ENCODE measurements at regions not wholly inside any gene's neighbourhood (a gene's known extent, or its start where the extent isn't known, plus 50 kb on each side); places are given as distances from the start of the nearest gene placed in this dataset.
"Not testable (repeated sequence)": the region's sequence is repeated elsewhere in the genome, so short reads cannot be mapped to it uniquely, and the experiment has no call there.

- FAIRE-seq: no peak
Measured at GRCh38 chr4:170949084-170949483, 859.3 kb upstream of the AADAT start.

DNA sequence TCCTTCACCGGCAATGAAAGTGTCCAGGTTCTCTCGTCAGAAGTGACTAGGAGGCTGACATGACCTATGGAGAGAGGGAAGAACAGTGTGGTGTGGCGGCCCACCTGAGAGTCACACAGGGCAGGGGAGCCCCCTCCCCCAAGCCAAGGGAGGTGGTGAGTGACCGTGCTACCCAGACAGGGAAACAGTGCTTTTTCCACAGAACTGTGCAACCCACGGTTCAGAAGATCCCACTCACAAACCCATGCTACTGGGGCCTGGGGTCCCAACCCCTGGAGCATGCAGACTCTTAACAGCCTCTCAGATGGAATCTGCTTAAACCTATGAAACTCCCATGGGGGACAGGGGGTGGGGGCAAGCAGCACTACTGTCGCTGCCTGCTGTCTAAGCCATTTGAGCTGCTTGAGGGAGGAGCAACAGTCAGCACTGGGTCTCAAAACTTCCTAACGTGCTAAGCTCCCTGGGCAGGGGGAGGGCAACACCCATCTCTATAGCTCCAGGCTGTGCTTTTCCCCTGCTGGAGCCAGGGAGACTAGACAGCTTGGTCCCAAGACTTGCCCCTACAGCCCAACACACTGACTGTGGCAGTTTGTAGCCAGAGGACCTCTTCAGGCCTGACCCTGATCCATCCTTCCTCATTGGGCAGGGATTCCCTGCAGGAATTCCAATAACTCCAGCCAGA, 850.4 kb upstream of the AADAT start:
- FAIRE-seq: no peak

DNA sequence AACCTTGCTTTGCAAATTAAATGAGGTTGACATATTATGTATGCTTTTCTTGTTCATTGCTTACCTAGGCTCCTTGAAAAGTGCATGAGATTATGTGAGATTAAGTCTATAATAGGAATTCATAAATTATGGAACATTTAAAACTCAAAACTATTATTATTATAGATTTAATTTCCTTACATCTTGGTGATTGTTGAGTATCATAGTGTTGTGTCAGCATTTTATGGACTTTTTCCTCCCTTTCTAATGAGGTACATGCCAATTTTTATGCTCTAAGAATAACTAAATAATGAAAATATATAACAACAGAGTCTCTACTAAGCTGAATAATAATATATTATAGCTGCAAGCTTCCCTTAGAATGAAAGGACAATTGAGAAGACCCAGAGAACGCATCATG, 848.8 kb upstream of the AADAT start:
- FAIRE-seq: no peak

DNA sequence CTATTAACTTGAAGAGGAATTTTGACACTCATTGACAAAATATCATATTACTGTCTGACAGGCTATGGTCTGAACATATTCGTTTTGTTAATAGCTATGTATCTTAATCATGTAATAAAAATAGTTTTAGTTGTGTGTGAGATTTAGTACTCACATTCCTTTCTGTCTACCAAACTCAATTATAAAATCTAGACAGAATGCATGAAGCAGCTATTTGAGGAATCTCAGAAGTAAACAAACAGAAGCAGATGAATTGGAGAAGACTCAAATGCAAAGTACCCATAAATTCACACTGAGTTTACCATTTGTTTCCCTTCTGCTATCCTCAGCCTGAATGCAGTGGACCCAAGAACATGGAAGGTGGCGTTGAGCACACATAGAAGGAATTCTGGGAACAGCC, 841.6 kb upstream of the AADAT start:
- no peak for FAIRE-seq

- FAIRE-seq: no peak
Measured at GRCh38 chr4:170888660-170889059, 798.9 kb upstream of the AADAT start.

DNA sequence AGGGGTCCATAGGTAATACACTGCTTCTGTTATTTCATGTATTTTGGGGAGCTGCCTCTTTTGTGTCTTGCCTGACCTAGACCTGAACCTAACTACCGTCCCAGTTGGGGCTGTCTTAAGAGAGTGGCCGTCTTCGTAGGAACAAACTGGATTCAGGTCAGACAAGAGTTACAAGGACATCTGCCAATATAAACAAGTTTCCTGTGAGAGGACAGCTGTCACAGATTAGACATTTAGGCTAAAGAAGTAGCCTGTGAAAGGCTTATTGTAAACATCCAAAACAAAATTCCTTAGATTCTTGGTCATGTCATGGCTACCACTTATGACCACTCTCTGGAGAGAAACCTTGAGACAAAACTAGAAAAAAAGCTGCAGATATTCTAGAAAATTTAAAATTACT, 797.6 kb upstream of the AADAT start:
- FAIRE-seq: no peak

- no peak for FAIRE-seq
Measured at GRCh38 chr4:170884969-170885570, 795.3 kb upstream of the AADAT start.

DNA sequence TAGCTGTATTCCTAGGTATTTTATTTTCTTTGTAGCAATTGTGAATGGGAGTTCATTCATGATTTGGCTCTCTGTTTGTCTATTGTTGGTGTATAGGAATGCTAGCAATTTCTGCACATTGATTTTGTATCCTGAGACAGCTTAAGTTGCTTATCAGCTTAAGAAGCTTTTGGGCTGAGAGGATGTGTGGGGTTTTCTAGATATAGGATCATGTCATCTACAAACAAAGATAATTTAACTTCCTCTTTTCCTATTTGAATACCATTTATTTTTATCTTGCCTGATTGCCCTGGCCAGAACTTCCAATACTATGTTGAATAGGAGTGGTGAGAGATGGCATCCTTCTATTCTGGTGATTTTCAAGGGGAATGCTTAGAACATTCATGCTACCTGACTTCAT, 791.9 kb upstream of the AADAT start:
- FAIRE-seq: not testable (repeated sequence)

DNA sequence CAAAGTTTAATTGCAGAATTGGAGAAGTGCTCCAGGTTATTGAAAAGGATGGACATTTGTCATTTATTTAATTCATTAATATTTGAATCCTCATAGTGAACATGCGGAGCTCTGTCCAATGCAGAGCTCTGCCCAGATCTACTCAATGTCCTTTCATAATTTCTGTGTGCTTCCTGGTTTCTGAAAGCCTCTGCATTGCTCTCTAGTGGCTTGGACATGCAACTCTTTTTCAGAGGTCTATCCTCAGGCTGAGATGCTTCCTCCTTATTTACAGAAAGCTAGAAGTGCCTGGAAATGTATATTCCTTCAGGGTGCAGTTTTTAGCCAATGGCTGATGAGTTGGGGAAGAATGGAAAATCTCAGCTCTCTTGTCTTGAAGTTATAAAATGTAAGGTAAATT, 786.1 kb upstream of the AADAT start:
- no peak for FAIRE-seq

DNA sequence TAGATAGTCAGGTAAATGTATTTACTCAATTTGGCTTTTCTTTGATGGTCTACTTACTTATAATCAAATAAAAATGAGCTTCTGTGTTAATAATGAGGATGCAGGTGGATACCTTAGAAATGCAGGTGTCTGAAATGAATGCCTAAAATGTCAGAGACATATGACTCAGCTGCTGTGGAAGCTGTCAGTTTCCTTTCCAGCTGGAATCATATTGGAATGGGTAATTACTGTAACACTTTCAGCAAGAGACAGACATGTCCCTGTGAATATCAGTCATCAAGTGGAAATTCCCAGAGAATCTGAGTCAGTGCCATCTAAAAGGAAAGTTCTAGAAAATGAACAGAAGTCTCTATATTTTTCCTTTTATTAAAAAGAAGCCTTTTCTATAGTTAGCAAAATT, 783.0 kb upstream of the AADAT start:
- FAIRE-seq: no peak

DNA sequence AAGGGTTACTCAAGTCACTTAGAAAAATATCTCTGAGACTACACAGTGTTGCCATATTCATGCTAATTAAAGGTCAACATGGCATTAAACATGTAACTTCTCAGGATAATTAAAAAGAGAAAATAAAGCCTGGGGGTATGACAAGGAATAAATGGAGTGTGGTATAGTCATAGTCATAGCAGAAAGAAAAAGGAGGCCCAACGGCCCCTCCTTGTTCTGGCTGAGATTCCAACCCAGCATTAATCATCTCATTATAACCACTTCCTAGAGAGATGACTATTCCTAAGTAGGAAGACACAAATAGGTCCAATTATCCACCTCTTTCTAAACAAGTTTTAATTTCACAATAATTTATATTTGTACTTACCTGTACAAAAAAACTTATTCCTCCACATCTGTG, 778.4 kb upstream of the AADAT start:
- no peak for FAIRE-seq

- FAIRE-seq: no peak
Measured at GRCh38 chr4:170854097-170854496, 764.3 kb upstream of the AADAT start.

- FAIRE-seq: no peak
Measured at GRCh38 chr4:170853422-170854021, 763.8 kb upstream of the AADAT start.

- FAIRE-seq: no peak
Measured at GRCh38 chr4:170849969-170850368, 760.2 kb upstream of the AADAT start.

DNA sequence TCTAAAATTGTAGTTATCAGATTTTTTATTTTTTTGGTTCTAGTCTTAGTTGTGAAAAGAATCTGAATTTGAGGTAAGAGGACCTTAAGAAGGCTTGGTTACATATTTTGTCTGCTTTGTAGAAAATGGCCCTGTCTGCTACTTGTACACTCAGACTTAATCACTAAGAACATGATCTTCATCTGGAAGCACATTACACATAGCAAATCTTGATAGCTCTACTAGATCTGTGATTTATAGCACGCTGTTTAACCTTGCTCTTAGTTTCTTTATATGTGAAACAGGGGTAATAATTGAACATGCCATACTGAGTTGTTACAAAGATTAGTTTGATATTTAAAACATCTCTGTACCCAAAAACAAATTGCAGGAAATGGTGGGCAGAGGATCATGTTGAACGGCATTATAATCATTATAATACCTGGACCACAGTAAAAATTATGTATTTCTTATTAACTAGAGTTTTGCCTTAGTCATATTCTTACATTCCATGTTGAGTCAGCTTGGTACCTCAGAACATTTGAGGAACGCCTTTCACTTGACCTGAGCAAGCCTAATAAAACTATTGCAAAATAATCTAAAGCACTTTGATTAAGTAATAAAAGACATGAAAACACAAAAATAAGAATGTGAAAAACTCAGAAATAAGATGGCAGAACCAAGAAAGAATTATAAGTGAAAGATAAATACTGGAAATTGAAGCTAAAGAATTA, 738.0 kb upstream of the AADAT start:
- FAIRE-seq: no peak

GRCh38 chr4:170818786-170819185, 729.0 kb upstream of the AADAT start:
- FAIRE-seq: no peak

DNA sequence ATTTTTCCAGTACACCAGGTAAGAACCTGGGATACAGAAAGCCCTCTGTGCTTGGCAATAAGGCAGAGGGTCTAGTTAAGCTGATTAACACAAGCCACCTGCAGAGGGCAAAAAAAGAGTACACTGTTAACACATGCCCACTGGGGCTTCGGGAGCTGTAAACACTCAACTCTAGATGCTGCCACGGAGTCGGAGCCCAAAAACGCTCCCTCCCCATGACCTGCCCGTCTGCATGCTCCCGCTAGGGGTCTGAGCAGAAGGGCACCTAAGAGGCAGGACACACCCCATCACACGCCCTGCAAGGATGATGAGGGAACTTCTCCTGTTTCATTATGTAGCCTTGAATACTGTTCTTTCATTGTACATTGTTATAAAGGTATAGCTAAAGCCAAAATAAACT, 715.6 kb upstream of the AADAT start:
- FAIRE-seq: no peak

DNA sequence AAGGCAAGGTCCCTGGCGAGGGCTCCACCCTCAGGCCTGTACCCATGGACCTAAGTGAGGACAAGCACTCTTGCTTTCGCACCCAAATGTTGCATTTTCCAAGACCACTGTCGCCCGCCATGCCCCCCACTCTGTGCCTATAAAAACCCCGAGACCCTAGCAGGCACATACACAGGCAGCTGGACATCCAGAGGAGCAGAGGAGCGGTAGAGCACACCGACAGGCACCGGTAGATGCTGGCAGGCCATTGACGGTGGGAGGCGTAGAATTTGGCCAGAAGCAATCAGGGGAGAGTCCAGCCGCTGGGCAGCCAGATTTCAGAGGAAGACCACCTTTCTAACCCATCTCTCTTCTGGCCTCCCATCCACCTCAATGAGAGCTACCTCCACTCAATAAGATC, 715.2 kb upstream of the AADAT start:
- no peak for FAIRE-seq

GRCh38 chr4:170803492-170803891, 713.7 kb upstream of the AADAT start:
- no peak for FAIRE-seq

DNA sequence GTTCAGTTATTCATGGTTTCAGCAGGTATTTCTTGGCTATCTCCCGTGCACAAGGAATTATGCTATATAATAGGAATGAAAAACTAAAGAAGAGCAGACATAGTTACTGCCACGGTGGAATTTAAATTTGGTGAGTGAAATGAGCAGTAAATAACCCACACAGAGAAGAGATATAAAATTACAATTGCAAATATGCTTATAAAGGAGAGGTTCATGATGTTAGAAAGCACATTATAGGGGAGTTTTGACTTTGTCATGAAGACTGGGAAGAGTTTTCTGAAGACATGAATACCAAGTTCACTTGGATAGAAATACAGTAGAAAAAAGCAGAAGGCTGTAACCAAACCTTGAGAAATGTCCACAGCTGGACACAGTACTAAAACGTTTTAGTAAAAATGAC, 712.0 kb upstream of the AADAT start:
- FAIRE-seq: no peak

DNA sequence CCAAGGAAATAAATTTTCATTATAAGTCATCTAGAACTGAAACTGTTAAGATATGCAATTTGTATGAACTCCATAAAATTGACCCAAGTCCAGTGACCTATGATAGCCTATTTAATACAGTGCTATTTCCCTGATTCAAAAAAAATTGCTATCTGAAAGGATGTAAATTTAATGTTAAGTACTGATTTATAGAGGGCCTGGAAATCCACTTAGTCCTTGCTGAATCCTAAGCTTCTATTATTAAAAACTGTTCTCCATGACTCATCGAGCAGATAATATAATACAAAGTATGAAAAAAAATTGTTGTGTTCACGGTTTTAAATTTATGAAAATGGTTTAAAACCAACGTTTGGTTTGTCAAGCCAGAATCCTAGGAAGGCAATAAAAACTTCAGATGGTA, 704.8 kb upstream of the AADAT start:
- no peak for FAIRE-seq

DNA sequence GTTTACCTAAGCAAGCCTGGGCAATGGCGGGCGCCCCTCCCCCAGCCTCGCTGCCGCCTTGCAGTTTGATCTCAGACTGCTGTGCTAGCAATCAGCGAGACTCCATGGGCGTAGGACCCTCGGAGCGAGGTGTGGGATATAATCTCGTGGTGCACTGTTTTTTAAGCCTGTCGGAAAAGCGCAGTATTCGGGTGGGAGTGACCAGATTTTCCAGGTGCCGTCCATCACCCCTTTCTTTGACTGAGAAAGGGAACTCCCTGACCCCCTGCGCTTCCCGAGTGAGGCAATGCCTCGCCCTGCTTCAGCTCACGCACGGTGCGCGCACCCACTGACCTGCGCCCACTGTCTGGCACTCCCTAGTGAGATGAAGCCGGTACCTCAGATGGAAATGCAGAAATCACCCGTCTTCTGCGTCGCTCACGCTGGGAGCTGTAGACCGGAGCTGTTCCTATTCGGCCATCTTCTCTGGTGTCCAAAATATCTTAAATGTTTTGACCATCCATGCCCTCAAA, 698.8 kb upstream of the AADAT start:
- not testable (repeated sequence) for FAIRE-seq

DNA sequence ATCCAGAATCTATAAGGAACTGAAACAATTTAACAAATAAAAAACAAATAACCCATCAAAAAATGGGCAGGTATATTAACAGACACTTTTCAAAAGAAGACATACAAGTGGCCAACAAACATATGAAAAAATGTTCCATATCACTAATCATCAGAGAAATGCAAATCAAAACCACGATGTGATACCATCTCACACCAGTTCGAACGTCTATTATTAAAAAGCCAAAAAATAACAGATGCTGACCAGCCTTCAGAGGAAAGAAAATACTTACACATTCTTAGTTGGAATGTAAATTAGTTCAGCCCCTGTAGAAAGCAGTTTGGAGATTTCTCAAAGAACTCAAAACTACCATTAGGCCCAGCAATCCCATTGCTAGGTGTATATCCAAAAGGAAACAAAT, 687.9 kb upstream of the AADAT start:
- FAIRE-seq: no peak

GRCh38 chr4:170776983-170777382, 687.2 kb upstream of the AADAT start:
- FAIRE-seq: no peak

All from colon (tissue), 2 donors.